ENCODE measurements at regions not wholly inside any gene's neighbourhood (a gene's known extent, or its start where the extent isn't known, plus 50 kb on each side); places are given as distances from the start of the nearest gene placed in this dataset.

- H3K9me3 ChIP-seq (ENCODE audit: insufficient read depth, low read depth, low read length): no peaks in the 10 kb centered on the region
- H3K4me3 ChIP-seq (ENCODE audit: low read length): no peak overlapping the region
- no peaks in the 10 kb centered on the region for H3K4me1 ChIP-seq (ENCODE audit: insufficient read depth, low read length)
- no peaks in the 10 kb centered on the region for H3K36me3 ChIP-seq (ENCODE audit: insufficient read depth, low read depth, low read length)
- no peak overlapping the region for H3K9ac ChIP-seq (ENCODE audit: low read depth, low read length)
- no peaks in the 10 kb centered on the region for H3K27me3 ChIP-seq (ENCODE audit: insufficient read depth, low read length)
- no peak overlapping the region for H3K27ac ChIP-seq (ENCODE audit: low read length)
Observed at GRCh38 chr4:79489506-79489905, 81.5 kb upstream of the GK2 start.

- no peaks in the 10 kb centered on the region for H3K4me1 ChIP-seq (ENCODE audit: insufficient read depth, low read length)
- H3K27ac ChIP-seq (ENCODE audit: low read length): no peak overlapping the region
- H3K27me3 ChIP-seq (ENCODE audit: insufficient read depth, low read length): no peaks in the 10 kb centered on the region
- no peaks in the 10 kb centered on the region for H3K36me3 ChIP-seq (ENCODE audit: insufficient read depth, low read depth, low read length)
- H3K4me3 ChIP-seq (ENCODE audit: low read length): no peak overlapping the region
- H3K9ac ChIP-seq (ENCODE audit: low read depth, low read length): no peak overlapping the region
- H3K9me3 ChIP-seq (ENCODE audit: insufficient read depth, low read depth, low read length): no peaks in the 10 kb centered on the region
Observed at GRCh38 chr4:79476196-79476595, 68.2 kb upstream of the GK2 start.

DNA sequence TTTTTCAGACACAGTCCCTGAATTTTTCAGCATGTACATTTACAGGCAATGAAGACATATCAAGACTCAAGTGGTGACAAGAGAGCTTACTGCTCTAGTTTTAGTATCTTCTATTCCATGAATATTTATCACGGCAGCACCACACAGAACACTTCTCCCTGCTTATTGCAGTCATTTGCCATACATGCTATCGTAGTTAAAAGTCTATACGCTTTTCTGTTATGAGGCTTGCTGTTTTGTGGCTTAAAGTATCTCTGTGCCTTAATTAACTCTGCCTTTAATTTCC, 65.4 kb upstream of the GK2 start:
- H3K36me3 ChIP-seq (ENCODE audit: insufficient read depth, low read depth, low read length): no peaks in the 10 kb centered on the region
- no peaks in the 10 kb centered on the region for H3K9me3 ChIP-seq (ENCODE audit: insufficient read depth, low read depth, low read length)
- no peaks in the 10 kb centered on the region for H3K4me1 ChIP-seq (ENCODE audit: insufficient read depth, low read length)
- no peak overlapping the region for H3K9ac ChIP-seq (ENCODE audit: low read depth, low read length)
- H3K27ac ChIP-seq (ENCODE audit: low read length): no peak overlapping the region
- H3K4me3 ChIP-seq (ENCODE audit: low read length): no peak overlapping the region
- H3K27me3 ChIP-seq (ENCODE audit: insufficient read depth, low read length): no peaks in the 10 kb centered on the region

GRCh38 chr4:79472693-79473438, 64.8 kb upstream of the GK2 start:
- Histone ChIP-seq H3K9me3 (ENCODE audit: insufficient read depth, low read depth, low read length) (no peaks in the 10 kb centered on the region), H3K27me3 (ENCODE audit: insufficient read depth, low read length) (no peaks in the 10 kb centered on the region), H3K27ac (ENCODE audit: low read length) (no peak overlapping the region), H3K36me3 (ENCODE audit: insufficient read depth, low read depth, low read length) (no peaks in the 10 kb centered on the region), H3K4me3 (ENCODE audit: low read length) (no peak overlapping the region), H3K9ac (ENCODE audit: low read depth, low read length) (no peak overlapping the region), H3K4me1 (ENCODE audit: insufficient read depth, low read length) (no peaks in the 10 kb centered on the region)

GRCh38 chr4:79472036-79472435, 64.0 kb upstream of the GK2 start:
- no peaks in the 10 kb centered on the region for H3K9me3 ChIP-seq (ENCODE audit: insufficient read depth, low read depth, low read length)

GRCh38 chr4:79471309-79471708, 63.3 kb upstream of the GK2 start:
- no peaks in the 10 kb centered on the region for H3K36me3 ChIP-seq (ENCODE audit: insufficient read depth, low read depth, low read length)
- H3K27ac ChIP-seq (ENCODE audit: low read length): no peak overlapping the region

More at GRCh38 chr4:79472036-79472435, 64.0 kb upstream of the GK2 start:
- Histone ChIP-seq H3K4me1 (ENCODE audit: insufficient read depth, low read length) (no peaks in the 10 kb centered on the region), H3K27me3 (ENCODE audit: insufficient read depth, low read length) (no peaks in the 10 kb centered on the region), H3K36me3 (ENCODE audit: insufficient read depth, low read depth, low read length) (no peaks in the 10 kb centered on the region), H3K4me3 (ENCODE audit: low read length) (no peak overlapping the region), H3K27ac (ENCODE audit: low read length) (no peak overlapping the region), H3K9ac (ENCODE audit: low read depth, low read length) (no peak overlapping the region)

GRCh38 chr4:79467246-79467932, 59.4 kb upstream of the GK2 start:
- Histone ChIP-seq H3K9ac (ENCODE audit: low read depth, low read length) (no peak overlapping the region), H3K9me3 (ENCODE audit: insufficient read depth, low read depth, low read length) (no peaks in the 10 kb centered on the region), H3K27me3 (ENCODE audit: insufficient read depth, low read length) (no peaks in the 10 kb centered on the region), H3K27ac (ENCODE audit: low read length) (no peak overlapping the region), H3K36me3 (ENCODE audit: insufficient read depth, low read depth, low read length) (no peaks in the 10 kb centered on the region), H3K4me3 (ENCODE audit: low read length) (no peak overlapping the region), H3K4me1 (ENCODE audit: insufficient read depth, low read length) (no peaks in the 10 kb centered on the region)

More at GRCh38 chr4:79471309-79471708, 63.3 kb upstream of the GK2 start:
- no peak overlapping the region for H3K9ac ChIP-seq (ENCODE audit: low read depth, low read length)
- H3K9me3 ChIP-seq (ENCODE audit: insufficient read depth, low read depth, low read length): no peaks in the 10 kb centered on the region
- no peak overlapping the region for H3K4me3 ChIP-seq (ENCODE audit: low read length)
- H3K4me1 ChIP-seq (ENCODE audit: insufficient read depth, low read length): no peaks in the 10 kb centered on the region
- no peaks in the 10 kb centered on the region for H3K27me3 ChIP-seq (ENCODE audit: insufficient read depth, low read length)

- Histone ChIP-seq H3K4me3 (ENCODE audit: low read length) (no peak overlapping the region), H3K27ac (ENCODE audit: low read length) (no peak overlapping the region), H3K9me3 (ENCODE audit: insufficient read depth, low read depth, low read length) (no peaks in the 10 kb centered on the region), H3K9ac (ENCODE audit: low read depth, low read length) (no peak overlapping the region), H3K27me3 (ENCODE audit: insufficient read depth, low read length) (no peaks in the 10 kb centered on the region), H3K4me1 (ENCODE audit: insufficient read depth, low read length) (no peaks in the 10 kb centered on the region), H3K36me3 (ENCODE audit: insufficient read depth, low read depth, low read length) (no peaks in the 10 kb centered on the region)
Observed at GRCh38 chr4:79466621-79467020, 58.6 kb upstream of the GK2 start.
